Neuronal stem cell (in vitro differentiated cells): ENCODE measurements at regions not wholly inside any gene's neighbourhood (a gene's known extent, or its start where the extent isn't known, plus 50 kb on each side); places are given as distances from the start of the nearest gene placed in this dataset.
A peak's percentile ranks its signal among the peaks of the same experiment; 100 is the strongest.

ENCODE experiments used
- DNase-seq: peaks from one replicate; pipeline ENCODE4 v3.0.0-alpha.2; 2013; ENCODE audit warnings: low spot score
- H2AFZ ChIP-seq: one replicate; pipeline ENCODE4 v1.6.1; 2013; ENCODE audit warnings: mild to moderate bottlenecking, low read length, inconsistent platforms
- H2AK5ac ChIP-seq: 2 replicates; pipeline ENCODE4 v1.6.1; 2013; ENCODE audit warnings: low read depth, mild to moderate bottlenecking, inconsistent platforms, low read length, moderate library complexity, mixed read lengths
- H2BK120ac ChIP-seq: 2 replicates; pipeline ENCODE4 v1.6.1; 2013; ENCODE audit warnings: low read depth, mild to moderate bottlenecking, inconsistent platforms, low read length, moderate library complexity, mixed read lengths
- H2BK12ac ChIP-seq: one replicate; pipeline ENCODE4 v1.6.1; 2013; ENCODE audit warnings: low read length, inconsistent platforms
- H2BK15ac ChIP-seq: 2 replicates; pipeline ENCODE4 v1.6.1; 2013; ENCODE audit warnings: mild to moderate bottlenecking, low read length, inconsistent platforms, mixed read lengths
- H2BK5ac ChIP-seq: one replicate; pipeline ENCODE4 v1.6.1; 2013; ENCODE audit warnings: inconsistent platforms, mild to moderate bottlenecking, low read length, moderate library complexity
- H3K14ac ChIP-seq: one replicate; pipeline ENCODE4 v1.6.1; 2013; ENCODE audit warnings: low read length, inconsistent platforms
- H3K18ac ChIP-seq: 2 replicates; pipeline ENCODE4 v1.6.1; 2013; ENCODE audit warnings: low read length, inconsistent platforms
- H3K23ac ChIP-seq: 2 replicates; pipeline ENCODE4 v1.6.1; 2013; ENCODE audit warnings: low read depth, mild to moderate bottlenecking, mixed read lengths, low read length, inconsistent platforms; ENCODE audit not compliant: poor library complexity
- H3K27ac ChIP-seq: replicated peaks from 3 replicates; pipeline ENCODE4 v1.5.1; 2013; ENCODE audit warnings: low read length, inconsistent platforms
- H3K27me3 ChIP-seq, 3 experiments: 2 replicates each; pipeline ENCODE4 v1.6.1; 2013; ENCODE audit warnings: low read length in 3 of 3, mild to moderate bottlenecking in 2 of 3, inconsistent platforms in 1 of 3, low read depth in 1 of 3, mixed read lengths in 1 of 3, moderate library complexity in 1 of 3; ENCODE audit not compliant: control insufficient read depth in 3 of 3, insufficient read depth in 3 of 3
- H3K36me3 ChIP-seq, 2 donors: replicated peaks in 1 of 2; 2 replicates each; pipeline ENCODE4 v1.6.1; 2013; ENCODE audit warnings: low read length in 2 of 2; ENCODE audit not compliant: control insufficient read depth in 2 of 2, insufficient read depth in 2 of 2
- H3K4ac ChIP-seq: 2 replicates; pipeline ENCODE4 v1.6.1; 2013; ENCODE audit warnings: inconsistent platforms, mild to moderate bottlenecking, low read length, moderate library complexity
- H3K4me1 ChIP-seq, 2 donors: 1 replicate in 1 of 2; 2 replicates in 1 of 2; pipeline ENCODE4 v1.6.1; 2013; ENCODE audit warnings: low read length in 2 of 2, low read depth in 1 of 2; ENCODE audit not compliant: control insufficient read depth in 2 of 2, insufficient read depth in 1 of 2
- H3K4me2 ChIP-seq: one replicate; pipeline ENCODE4 v1.6.1; 2013; ENCODE audit warnings: mild to moderate bottlenecking, low read length, inconsistent platforms; ENCODE audit not compliant: insufficient read depth, poor library complexity, severe bottlenecking
- H3K4me3 ChIP-seq, 2 donors: 2 replicates each; pipeline ENCODE4 v1.5.1; 2013; ENCODE audit warnings: low read length in 2 of 2, mild to moderate bottlenecking in 2 of 2, inconsistent platforms in 1 of 2, moderate library complexity in 1 of 2
- H3K79me1 ChIP-seq: one replicate; pipeline ENCODE4 v1.6.1; 2013; ENCODE audit warnings: low read depth, mild to moderate bottlenecking, inconsistent platforms, low read length, moderate library complexity
- H3K9ac ChIP-seq: one replicate; pipeline ENCODE4 v1.6.1; 2013; ENCODE audit warnings: mild to moderate bottlenecking, low read depth, low read length, inconsistent platforms; ENCODE audit not compliant: poor library complexity
- H3K9me3 ChIP-seq, 2 donors: replicated peaks in 1 of 2; 2 replicates each; pipeline versions ENCODE3 to v1.6.1; 2013; ENCODE audit warnings: low read length in 2 of 2, mild to moderate bottlenecking in 2 of 2, inconsistent platforms in 1 of 2, low read depth in 1 of 2, mixed read lengths in 1 of 2, moderate library complexity in 1 of 2; ENCODE audit not compliant: control insufficient read depth in 2 of 2, insufficient read depth in 1 of 2
- H4K8ac ChIP-seq: one replicate; pipeline ENCODE4 v1.6.1; 2013; ENCODE audit warnings: low read depth, mild to moderate bottlenecking, inconsistent platforms, low read length, moderate library complexity
- H4K91ac ChIP-seq: one replicate; pipeline ENCODE4 v1.6.1; 2013; ENCODE audit warnings: low read length, low read depth, mild to moderate bottlenecking, inconsistent platforms; ENCODE audit not compliant: poor library complexity
- WGBS, 2 donors: extraction: QIAGEN DNeasy Blood & Tissue Kit; methylation state at CpG; one replicate each; pipeline ENCODE4 v1.1.7; 2013; ENCODE audit warnings: missing lambda C conversion rate in 2 of 2, mixed read lengths in 1 of 2; ENCODE audit not compliant: insufficient read length in 2 of 2, insufficient replicate concordance in 1 of 2; ENCODE audit errors: extremely low coverage in 2 of 2; 5-methylcytosine and 5-hydroxymethylcytosine counted together

- H2BK5ac ChIP-seq: no peak overlapping the region
- H3K4me2 ChIP-seq: no peak overlapping the region
- peaks cover 2 to 3% of the 10 kb centered on the region in 2 donors for H3K9me3 ChIP-seq
- H3K14ac ChIP-seq: no peak overlapping the region
- H3K4ac ChIP-seq: no peak overlapping the region
- H3K27ac ChIP-seq: no peak overlapping the region
- H2BK120ac ChIP-seq: no peak overlapping the region
- H3K4me1 ChIP-seq: peaks cover 3 to 16% of the 10 kb centered on the region in 2 donors
- no peaks in the 10 kb centered on the region for H3K36me3 ChIP-seq
- no peak overlapping the region for H2BK12ac ChIP-seq
- H4K91ac ChIP-seq: no peak overlapping the region
- no peaks in the 10 kb centered on the region for H3K79me1 ChIP-seq
- H2AFZ ChIP-seq: no peak overlapping the region
- H2BK15ac ChIP-seq: no peak overlapping the region
- H4K8ac ChIP-seq: no peak overlapping the region
- H3K9ac ChIP-seq: no peak overlapping the region
- no CpG with 5 or more reads among the region's 8 CpGs for WGBS, 2 donors
- no peak overlapping the region for H3K18ac ChIP-seq
- no peak overlapping the region for H3K23ac ChIP-seq
- H3K4me3 ChIP-seq: no peak overlapping the region
- DNase-seq: no peak
- H2AK5ac ChIP-seq: no peak overlapping the region
- no peaks in the 10 kb centered on the region for H3K27me3 ChIP-seq
Observed at GRCh38 chr15:93250950-93251349, 161.9 kb upstream of the RGMA start.

GRCh38 chr15:93250209-93250608 lies 161.2 kb upstream of the RGMA start:
- DNase-seq: no peak
- no peak overlapping the region for H3K4me3 ChIP-seq
- H3K4me2 ChIP-seq: no peak overlapping the region
- no peak overlapping the region for H3K14ac ChIP-seq
- no peak overlapping the region for H3K27ac ChIP-seq
- no peak overlapping the region for H2BK5ac ChIP-seq
- H3K18ac ChIP-seq: no peak overlapping the region
- H3K9ac ChIP-seq: no peak overlapping the region
- WGBS, 2 donors: no CpG with 5 or more reads among the region's 2 CpGs
- H2AK5ac ChIP-seq: no peak overlapping the region
- no peak overlapping the region for H4K8ac ChIP-seq
- no peak overlapping the region for H2BK120ac ChIP-seq
- H2BK12ac ChIP-seq: no peak overlapping the region
- no peaks in the 10 kb centered on the region for H3K36me3 ChIP-seq
- H3K79me1 ChIP-seq: no peaks in the 10 kb centered on the region
- H4K91ac ChIP-seq: no peak overlapping the region
- no peak overlapping the region for H2AFZ ChIP-seq
- H3K23ac ChIP-seq: no peak overlapping the region
- H3K9me3 ChIP-seq: peaks cover 2 to 3% of the 10 kb centered on the region in 2 donors
- no peaks in the 10 kb centered on the region for H3K27me3 ChIP-seq
- H3K4ac ChIP-seq: no peak overlapping the region
- H2BK15ac ChIP-seq: no peak overlapping the region
- H3K4me1 ChIP-seq: peaks cover 11 to 22% of the 10 kb centered on the region in 2 donors

DNA sequence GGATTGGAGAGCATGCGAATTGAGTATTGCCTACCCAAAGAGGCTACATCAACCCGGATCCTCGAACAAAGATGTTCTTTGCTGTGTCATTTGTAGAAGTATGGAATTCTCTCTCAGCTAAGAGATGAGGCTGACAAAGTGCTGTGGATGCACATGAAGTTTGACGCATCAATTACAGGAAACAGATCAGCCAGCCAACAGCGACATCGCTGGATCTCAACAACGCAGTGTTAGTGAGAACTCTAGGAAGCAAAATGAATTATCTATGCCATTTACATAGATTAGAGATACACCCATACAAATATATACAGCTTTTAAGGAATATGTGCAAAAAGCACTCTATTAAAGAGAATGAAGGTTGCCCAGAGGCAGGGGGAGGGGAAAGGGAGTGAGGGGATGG lies 160.6 kb upstream of the RGMA start:
- Histone ChIP-seq H3K4me3 (no peak overlapping the region), H2BK12ac (no peak overlapping the region), H3K27ac (no peak overlapping the region), H3K9ac (no peak overlapping the region), H3K4me1 (peaks cover 12 to 27% of the 10 kb centered on the region in 2 donors), H2BK120ac (no peak overlapping the region), H3K27me3 (no peaks in the 10 kb centered on the region), H2AK5ac (no peak overlapping the region), H3K23ac (no peak overlapping the region), H3K36me3 (no peaks in the 10 kb centered on the region), H4K91ac (no peak overlapping the region), H3K4ac (no peak overlapping the region), H3K79me1 (no peaks in the 10 kb centered on the region), H3K4me2 (no peak overlapping the region), H3K9me3 (peaks cover 2 to 3% of the 10 kb centered on the region in 2 donors), H3K18ac (no peak overlapping the region), H3K14ac (no peak overlapping the region), H2AFZ (no peak overlapping the region), H2BK15ac (no peak overlapping the region), H2BK5ac (no peak overlapping the region), H4K8ac (no peak overlapping the region)
- WGBS, 2 donors: no CpG with 5 or more reads among the region's 7 CpGs
- DNase-seq: no peak

- Histone ChIP-seq H3K23ac (no peak overlapping the region), H3K4ac (no peak overlapping the region), H3K4me1 (peaks cover 12 to 24% of the 10 kb centered on the region in 2 donors), H2AFZ (no peak overlapping the region), H3K27me3 (no peaks in the 10 kb centered on the region), H3K9me3 (peaks cover 0 to 3% of the 10 kb centered on the region in 2 donors), H3K14ac (no peak overlapping the region), H4K8ac (peak overlapping the region; percentile 58), H2AK5ac (peak overlapping the region; percentile 54), H2BK5ac (no peak overlapping the region), H3K79me1 (no peaks in the 10 kb centered on the region), H2BK15ac (peak overlapping the region; percentile 41), H2BK12ac (peak overlapping the region; percentile 27), H3K4me3 (no peak overlapping the region), H3K4me2 (no peak overlapping the region), H3K36me3 (no peaks in the 10 kb centered on the region), H4K91ac (no peak overlapping the region), H3K9ac (no peak overlapping the region), H3K27ac (no peak overlapping the region), H2BK120ac (peak overlapping the region; percentile 33), H3K18ac (peak overlapping the region; percentile 66)
- DNase-seq: no peak
- WGBS, 2 donors: no CpG with 5 or more reads among the region's 14 CpGs
Observed at GRCh38 chr15:93247466-93248121, 158.6 kb upstream of the RGMA start.
